ENCODE measurements at regions not wholly inside any gene's neighbourhood (a gene's known extent, or its start where the extent isn't known, plus 50 kb on each side); places are given as distances from the start of the nearest gene placed in this dataset.
"Not testable (repeated sequence)": the region's sequence is repeated elsewhere in the genome, so short reads cannot be mapped to it uniquely, and the experiment has no call there.

DNA sequence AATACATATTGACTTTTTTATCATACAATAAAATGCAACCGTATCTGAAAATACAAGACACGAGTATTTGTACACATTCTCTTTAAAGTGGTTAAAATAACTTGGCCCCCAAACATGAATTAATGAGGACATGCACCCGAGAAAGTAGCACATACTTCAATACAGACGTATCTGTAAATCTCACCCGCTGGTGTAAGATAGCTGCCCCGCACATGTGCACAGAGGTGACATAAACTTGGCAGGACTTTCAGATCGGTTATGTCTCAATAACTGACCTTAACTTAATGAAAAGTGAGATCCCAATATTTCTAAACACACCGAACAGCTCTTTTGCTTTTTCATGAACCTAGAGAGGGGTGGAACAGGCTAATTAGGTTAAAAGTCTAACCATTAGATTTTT lies 91.5 kb upstream of the RPS6KA2 start:
- DNase-seq: no peak

DNA sequence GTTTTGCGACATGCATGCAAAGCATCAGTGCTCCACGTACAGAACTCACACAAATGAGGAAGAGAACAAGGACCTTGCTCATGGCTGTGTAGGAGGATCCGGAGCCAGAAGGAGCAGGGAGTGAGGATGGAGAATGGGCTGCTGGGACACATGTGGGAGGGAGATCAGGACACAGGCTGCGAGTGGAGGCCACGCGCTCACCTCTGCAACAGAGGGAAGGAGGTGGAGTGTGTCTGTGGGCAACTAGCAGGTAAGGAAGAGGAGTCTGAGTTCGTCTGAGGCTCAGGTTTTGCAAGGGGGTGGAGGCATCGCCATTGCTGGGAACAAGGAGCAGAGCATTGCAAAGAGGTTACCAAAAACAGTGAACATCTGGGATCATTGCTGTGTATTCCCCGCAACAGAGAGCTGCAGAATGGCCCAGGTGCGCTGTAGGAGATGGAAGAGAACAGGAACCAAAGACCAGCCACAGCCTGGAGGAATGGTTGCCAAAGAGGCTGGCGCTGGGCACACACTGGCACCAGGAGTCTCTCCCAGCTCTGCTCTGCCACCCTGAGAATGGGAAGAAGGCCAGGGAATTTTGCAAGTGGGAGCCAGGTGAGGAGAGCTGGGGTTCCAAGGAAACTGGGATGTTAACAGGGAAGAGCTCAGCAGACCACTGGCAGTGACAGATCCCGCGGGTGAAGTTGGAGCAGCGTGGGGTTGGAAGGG lies 90.0 kb upstream of the RPS6KA2 start:
- no peak for DNase-seq

- DNase-seq: no peak
Measured at GRCh38 chr6:166715992-166716391, 88.9 kb upstream of the RPS6KA2 start.

- no peak for DNase-seq
Measured at GRCh38 chr6:166715065-166715464, 88.0 kb upstream of the RPS6KA2 start.

- no peak for DNase-seq
Measured at GRCh38 chr6:166714581-166714980, 87.5 kb upstream of the RPS6KA2 start.

- no peak for DNase-seq
Measured at GRCh38 chr6:166714187-166714510, 87.1 kb upstream of the RPS6KA2 start.

GRCh38 chr6:166713434-166714186 lies 86.6 kb upstream of the RPS6KA2 start:
- DNase-seq: no peak

DNA sequence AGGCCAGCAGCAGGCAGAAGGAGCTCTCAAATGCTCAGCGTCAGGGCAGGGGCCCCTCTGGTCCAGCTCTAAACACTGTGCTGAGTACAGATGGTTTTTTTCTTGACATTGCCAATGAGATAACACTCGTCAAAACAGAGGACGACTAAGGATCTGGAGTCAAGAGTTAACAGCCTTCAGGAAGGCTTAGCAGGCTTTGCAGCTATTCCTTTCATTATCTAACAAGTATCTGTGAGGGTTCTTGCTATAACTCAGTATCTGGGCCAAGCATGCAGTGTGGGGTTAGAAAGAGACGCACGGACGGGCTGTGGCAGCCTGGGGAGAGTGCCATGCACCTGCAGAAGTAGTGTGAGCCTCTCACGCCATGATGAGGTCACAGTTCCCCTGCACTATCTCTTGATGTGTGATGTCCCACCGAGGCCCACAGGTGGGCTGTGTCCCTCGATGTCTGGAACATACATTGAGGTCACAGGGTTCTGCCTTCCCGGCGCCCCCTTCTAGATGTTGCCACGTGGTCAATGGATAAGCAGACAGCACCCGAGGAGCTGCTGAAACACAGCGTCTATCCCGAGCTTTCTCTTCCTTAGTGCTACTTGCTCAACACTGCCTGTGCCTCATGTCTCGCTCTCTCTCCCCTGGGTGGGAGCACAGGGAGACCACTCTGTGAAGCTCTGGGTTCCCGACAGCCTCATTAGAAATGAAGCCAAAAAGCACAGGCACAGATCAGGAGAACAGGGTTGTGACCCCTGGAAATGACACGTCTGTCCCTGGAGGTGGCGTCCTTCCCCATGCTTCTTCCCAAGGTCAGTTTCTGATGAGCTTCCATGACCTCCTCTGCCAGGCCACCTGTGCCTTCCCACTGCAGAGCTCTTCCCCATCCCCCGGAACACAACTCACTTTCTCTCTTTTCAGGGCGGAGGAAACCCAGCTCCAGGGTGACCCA lies 85.5 kb upstream of the RPS6KA2 start:
- DNase-seq: peak; percentile 15

- no peak for DNase-seq
Measured at GRCh38 chr6:166710084-166710483, 83.0 kb upstream of the RPS6KA2 start.

GRCh38 chr6:166708460-166708859 lies 81.4 kb upstream of the RPS6KA2 start:
- no peak for DNase-seq

DNA sequence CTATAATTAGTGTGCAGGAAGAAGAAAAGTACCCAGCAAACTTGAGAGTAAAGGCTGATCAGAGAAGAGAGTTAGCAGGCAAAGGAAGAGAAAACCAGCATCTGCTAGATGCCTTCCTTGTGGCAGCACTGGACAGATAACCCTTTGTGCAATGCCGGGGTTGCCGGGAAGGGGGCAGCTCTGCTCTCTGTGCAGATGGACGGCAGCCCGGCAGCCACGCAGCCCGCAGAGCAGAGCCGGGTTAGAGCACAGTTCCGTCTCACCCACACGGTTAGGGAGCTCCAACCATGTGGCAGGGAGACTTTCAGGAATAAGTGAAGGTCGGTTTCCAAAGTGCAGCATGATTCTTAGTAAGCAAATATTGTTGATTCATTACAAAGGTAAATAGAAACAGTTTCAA lies 80.0 kb upstream of the RPS6KA2 start:
- peak; percentile 56 for DNase-seq

- DNase-seq: no peak
Measured at GRCh38 chr6:166705069-166705468, 78.0 kb upstream of the RPS6KA2 start.

DNA sequence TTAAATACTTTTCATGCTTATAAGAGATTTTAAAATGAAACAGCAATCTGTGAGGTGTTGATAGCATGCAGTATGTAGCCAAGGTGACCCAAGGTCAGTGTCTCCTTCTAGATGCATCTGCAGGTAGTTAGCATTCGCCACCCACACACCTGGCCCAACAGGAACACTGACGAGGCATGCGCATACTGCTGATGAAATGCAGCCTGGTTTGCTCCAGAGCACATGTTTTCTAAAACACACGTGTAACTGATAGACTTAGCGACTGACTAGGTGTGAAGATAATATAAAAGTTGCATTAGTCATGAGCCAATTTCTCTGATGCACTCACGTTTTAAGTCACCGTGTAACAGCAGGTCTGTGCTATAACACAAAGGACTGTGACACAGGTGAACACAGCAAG lies 77.1 kb upstream of the RPS6KA2 start:
- no peak for DNase-seq

- DNase-seq: no peak
Measured at GRCh38 chr6:166703149-166703710, 76.2 kb upstream of the RPS6KA2 start.

DNA sequence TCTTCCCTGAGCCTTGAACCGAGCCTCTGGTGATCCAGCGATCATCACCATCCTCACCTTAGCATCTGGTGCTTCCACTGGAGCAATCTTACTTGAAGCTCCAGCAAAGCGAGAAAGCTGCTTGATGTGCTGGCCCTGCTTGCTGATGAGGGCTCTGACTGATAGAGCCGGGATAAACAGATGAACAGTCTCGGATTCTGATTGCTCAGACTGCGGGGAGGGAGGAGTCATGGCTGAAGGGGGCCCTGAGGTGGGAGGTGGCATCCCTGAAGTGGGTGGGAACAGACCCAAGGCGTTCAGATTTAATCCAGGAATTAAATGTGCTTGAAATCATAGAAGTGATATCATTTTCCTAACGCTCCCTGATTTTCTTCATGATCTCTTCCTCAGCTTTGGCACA lies 74.4 kb upstream of the RPS6KA2 start:
- DNase-seq: not testable (repeated sequence)

DNA sequence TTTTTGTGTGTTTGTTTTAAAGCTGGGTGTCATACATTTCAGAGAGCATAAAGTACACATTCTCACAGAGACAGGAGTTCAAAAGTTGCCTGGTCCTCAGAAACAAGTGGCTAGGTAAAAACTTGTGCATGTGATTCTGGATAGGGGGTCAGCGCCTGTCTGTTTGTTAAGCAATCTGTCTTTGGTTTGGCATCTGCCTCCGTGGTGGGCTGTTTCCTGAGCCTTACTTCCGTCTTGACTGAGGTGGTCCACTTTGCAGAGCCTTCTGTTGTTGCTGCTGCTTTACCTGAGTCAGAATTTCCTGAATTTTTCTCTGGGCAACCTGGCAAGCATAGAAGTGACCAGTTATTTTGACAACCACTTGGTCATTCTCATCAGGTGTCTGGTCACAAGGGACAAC lies 73.8 kb upstream of the RPS6KA2 start:
- DNase-seq: not testable (repeated sequence)

DNA sequence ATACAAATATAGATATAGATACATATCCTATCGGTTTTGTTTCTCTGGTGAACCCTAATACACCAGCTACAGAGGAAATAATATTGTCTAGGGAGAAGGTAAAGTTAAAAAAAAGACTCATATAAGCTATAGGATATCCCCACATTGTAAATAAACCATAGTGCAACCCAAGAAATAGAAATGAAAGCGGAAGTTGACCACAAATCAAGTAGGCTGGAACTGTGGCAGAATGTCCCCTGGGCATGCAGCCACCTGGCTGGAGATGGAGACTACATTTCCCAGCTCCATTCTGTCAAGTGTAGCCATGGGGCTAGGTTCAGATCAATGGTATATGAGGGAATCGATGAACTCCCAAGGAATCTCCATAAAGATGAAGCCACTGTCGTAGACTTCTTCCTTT lies 70.1 kb upstream of the RPS6KA2 start:
- peak; percentile 29 for DNase-seq

- DNase-seq: no peak
Measured at GRCh38 chr6:166693880-166694279, 66.8 kb upstream of the RPS6KA2 start.

DNA sequence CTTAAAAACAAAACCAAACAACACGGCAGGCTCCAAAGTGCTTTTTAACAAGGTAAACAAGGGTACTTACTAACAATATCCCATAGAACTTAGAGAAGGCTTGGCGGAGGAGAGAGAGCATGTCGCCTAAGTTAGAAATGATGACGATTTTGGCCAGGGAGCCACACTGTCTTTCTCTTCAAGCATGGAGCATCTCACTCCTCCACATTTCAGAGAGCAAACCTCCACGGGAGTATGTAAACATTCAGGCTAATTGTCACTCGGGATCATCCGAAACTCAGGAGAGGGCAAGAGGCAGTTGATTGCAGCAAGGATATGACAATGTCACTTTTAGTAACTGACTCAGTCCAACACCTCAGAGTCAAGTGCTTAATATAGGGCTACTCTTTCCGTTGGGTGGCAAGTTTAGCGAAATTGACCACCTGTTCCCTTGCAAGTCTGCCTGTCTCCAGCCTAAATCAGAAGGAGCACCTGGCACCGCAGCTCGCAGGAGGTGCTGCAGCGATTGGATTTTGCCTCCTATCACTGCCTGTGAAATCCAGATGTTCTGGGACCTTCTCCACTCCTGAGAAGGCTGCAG lies 65.8 kb upstream of the RPS6KA2 start:
- DNase-seq: peak; percentile 37

DNA sequence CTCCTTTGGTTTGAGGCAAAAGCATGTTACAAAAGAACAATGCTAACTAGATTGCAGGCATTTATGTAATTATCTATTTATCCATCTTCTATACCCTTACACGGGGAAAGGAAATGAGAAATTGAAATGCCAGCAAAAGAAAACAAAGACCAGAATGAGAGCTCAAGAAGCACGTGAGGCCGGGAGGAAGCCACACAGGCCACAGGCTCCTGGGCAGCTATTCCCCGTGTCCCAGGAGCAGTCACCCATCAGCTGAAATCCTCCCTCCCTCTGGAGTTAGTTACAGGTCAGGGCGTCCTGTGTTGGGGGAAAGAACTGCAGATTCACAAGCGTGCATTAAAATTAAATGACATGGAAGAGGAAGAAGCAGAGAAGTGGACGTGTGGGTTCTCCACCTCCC lies 64.7 kb upstream of the RPS6KA2 start:
- no peak for DNase-seq

GRCh38 chr6:166691199-166691598 lies 64.1 kb upstream of the RPS6KA2 start:
- DNase-seq: no peak

- no peak for DNase-seq
Measured at GRCh38 chr6:166689687-166690086, 62.6 kb upstream of the RPS6KA2 start.

- DNase-seq: no peak
Measured at GRCh38 chr6:166688901-166689300, 61.9 kb upstream of the RPS6KA2 start.
